ENCODE measurements at regions not wholly inside any gene's neighbourhood (a gene's known extent, or its start where the extent isn't known, plus 50 kb on each side); places are given as distances from the start of the nearest gene placed in this dataset.
A peak's percentile ranks its signal among the peaks of the same experiment; 100 is the strongest.

- H3K27ac ChIP-seq = no peak overlapping the region
- no peaks in the 10 kb centered on the region for H3K9me3 ChIP-seq
- H3K4me1 ChIP-seq = no peaks in the 10 kb centered on the region
- DNase-seq = no peak
- no peaks in the 10 kb centered on the region for H3K27me3 ChIP-seq
- intact Hi-C loops (cut with DNase I; ENCODE audit: low total_unique reads) = loop anchor here (10.0 kb wide), 1 partner anchor 446 kb away; no protein-coding TSS in a partner anchor
- TF ChIP-seq CTCF (IDR thresholded peaks at IDR 0.05) (no peak), POLR2A (IDR thresholded peaks at IDR 0.05) (no peak), EP300 (IDR thresholded peaks at IDR 0.05) (no peak), POLR2AphosphoS5 (IDR thresholded peaks at IDR 0.05) (no peak)
- H3K4me3 ChIP-seq = no peak overlapping the region
- H3K36me3 ChIP-seq = no peaks in the 10 kb centered on the region
These were observed 74.1 kb upstream of the LAMA2 start for GRCh38 chr6:128808856-128809255.

GRCh38 chr6:128807577-128807976, 75.4 kb upstream of the LAMA2 start:
- 2 to 6% (median 3%) methylated on average over 2 of the region's 2 CpGs for WGBS, 5 donors

GRCh38 chr6:128806261-128806660, 76.7 kb upstream of the LAMA2 start:
- H3K27ac ChIP-seq = no peak overlapping the region
- intact Hi-C loops (cut with DNase I; ENCODE audit: low total_unique reads) = loop anchor here (10.0 kb wide), 1 partner anchor 449 kb away; no protein-coding TSS in a partner anchor
- no peaks in the 10 kb centered on the region for H3K9me3 ChIP-seq
- no peak overlapping the region for H3K4me3 ChIP-seq
- no peak for DNase-seq
- H3K4me1 ChIP-seq = no peaks in the 10 kb centered on the region
- whole genome bisulfite sequencing, 5 donors = 53 to 64% (median 56%) methylated on average over 3 of the region's 3 CpGs
- no peaks in the 10 kb centered on the region for H3K27me3 ChIP-seq
- H3K36me3 ChIP-seq = no peaks in the 10 kb centered on the region
- TF ChIP-seq POLR2AphosphoS5 (IDR thresholded peaks at IDR 0.05) (no peak), EP300 (IDR thresholded peaks at IDR 0.05) (no peak), POLR2A (IDR thresholded peaks at IDR 0.05) (no peak), CTCF (IDR thresholded peaks at IDR 0.05) (no peak)

More at GRCh38 chr6:128807577-128807976, 75.4 kb upstream of the LAMA2 start:
- Histone ChIP-seq H3K27me3 (no peaks in the 10 kb centered on the region), H3K36me3 (no peaks in the 10 kb centered on the region), H3K27ac (no peak overlapping the region), H3K4me1 (no peaks in the 10 kb centered on the region), H3K4me3 (no peak overlapping the region), H3K9me3 (no peaks in the 10 kb centered on the region)
- TF ChIP-seq EP300 (IDR thresholded peaks at IDR 0.05) = no peak
- no peak for TF ChIP-seq POLR2AphosphoS5 (IDR thresholded peaks at IDR 0.05)
- TF ChIP-seq CTCF (IDR thresholded peaks at IDR 0.05) = peak in 5 of 7 experiments; percentile 13 to 43 (median 32)
- no peak for TF ChIP-seq POLR2A (IDR thresholded peaks at IDR 0.05)
- peak in 1 of 2 donors; percentile 45 for DNase-seq
- intact Hi-C loops (cut with DNase I; ENCODE audit: low total_unique reads) = loop anchor here (10.0 kb wide), 1 partner anchor 447 kb away; no protein-coding TSS in a partner anchor

GRCh38 chr6:128803911-128804310, 79.0 kb upstream of the LAMA2 start:
- intact Hi-C loops (cut with DNase I; ENCODE audit: low total_unique reads) = loop anchor here (10.0 kb wide), 1 partner anchor 451 kb away; no protein-coding TSS in a partner anchor
- Histone ChIP-seq H3K27me3 (no peaks in the 10 kb centered on the region), H3K27ac (no peak overlapping the region), H3K36me3 (no peaks in the 10 kb centered on the region), H3K4me3 (no peak overlapping the region), H3K4me1 (no peaks in the 10 kb centered on the region), H3K9me3 (no peaks in the 10 kb centered on the region)
- DNase-seq = peak in 1 of 2 donors; percentile 10
- TF ChIP-seq CTCF (IDR thresholded peaks at IDR 0.05) (no peak), POLR2AphosphoS5 (IDR thresholded peaks at IDR 0.05) (no peak), POLR2A (IDR thresholded peaks at IDR 0.05) (no peak), EP300 (IDR thresholded peaks at IDR 0.05) (no peak)
- 61 to 81% (median 78%) methylated on average over 3 of the region's 3 CpGs for WGBS, 5 donors

Measured in stomach (tissue), 8 donors.